ENCODE measurements at regions not wholly inside any gene's neighbourhood (a gene's known extent, or its start where the extent isn't known, plus 50 kb on each side); places are given as distances from the start of the nearest gene placed in this dataset.

- no peak for DNase-seq
Measured at GRCh38 chr13:104057861-104058260, 991.6 kb upstream of the SLC10A2 start.

GRCh38 chr13:104045907-104046306 lies 979.7 kb upstream of the SLC10A2 start:
- DNase-seq, result no peak

- DNase-seq, result no peak
Measured at GRCh38 chr13:104043184-104043583, 977.0 kb upstream of the SLC10A2 start.

- no peak for DNase-seq
Measured at GRCh38 chr13:104034891-104035290, 968.7 kb upstream of the SLC10A2 start.

GRCh38 chr13:104025303-104025702 lies 959.1 kb upstream of the SLC10A2 start:
- no peak for DNase-seq

GRCh38 chr13:104024416-104025170 lies 958.4 kb upstream of the SLC10A2 start:
- DNase-seq, result no peak

- no peak for DNase-seq
Measured at GRCh38 chr13:104021806-104022397, 955.7 kb upstream of the SLC10A2 start.

- no peak for DNase-seq
Measured at GRCh38 chr13:104017317-104017716, 951.1 kb upstream of the SLC10A2 start.

- DNase-seq, result no peak
Measured at GRCh38 chr13:104015646-104016396, 949.6 kb upstream of the SLC10A2 start.

- DNase-seq, result no peak
Measured at GRCh38 chr13:104014803-104015645, 948.8 kb upstream of the SLC10A2 start.

- peak in 1 of 2 experiments; percentile 0 for DNase-seq
Measured at GRCh38 chr13:104011505-104012241, 945.5 kb upstream of the SLC10A2 start.

GRCh38 chr13:104008541-104009435 lies 942.6 kb upstream of the SLC10A2 start:
- DNase-seq, result no peak

- DNase-seq, result no peak
Measured at GRCh38 chr13:104008075-104008474, 941.9 kb upstream of the SLC10A2 start.

GRCh38 chr13:104006625-104007075 lies 940.4 kb upstream of the SLC10A2 start:
- DNase-seq, result no peak

- DNase-seq, result no peak
Measured at GRCh38 chr13:104004572-104004971, 938.4 kb upstream of the SLC10A2 start.

- no peak for DNase-seq
Measured at GRCh38 chr13:104002216-104002615, 936.0 kb upstream of the SLC10A2 start.

GRCh38 chr13:104001766-104002165 lies 935.5 kb upstream of the SLC10A2 start:
- DNase-seq, result no peak

GRCh38 chr13:103996733-103997132 lies 930.5 kb upstream of the SLC10A2 start:
- no peak for DNase-seq

GRCh38 chr13:103983948-103984347 lies 917.7 kb upstream of the SLC10A2 start:
- DNase-seq, result no peak

GRCh38 chr13:103976371-103976770 lies 910.2 kb upstream of the SLC10A2 start:
- no peak for DNase-seq

GRCh38 chr13:103973740-103974139 lies 907.5 kb upstream of the SLC10A2 start:
- no peak for DNase-seq
